IMR-90 (cell line): ENCODE measurements at regions not wholly inside any gene's neighbourhood (a gene's known extent, or its start where the extent isn't known, plus 50 kb on each side); places are given as distances from the start of the nearest gene placed in this dataset.

Experiments
- ATAC-seq: fragments of 200-7000 bp; cut with Tn5 transposase; 2 replicates; pipeline ENCODE4 v1.9.1; 2020; ENCODE audit warnings: low read depth, mild to moderate bottlenecking, moderate library complexity
- BruUV-seq: library from RNA; stranded (reverse); fragments of 400-500 nt; replicated peaks from 2 replicates; lab custom pipeline; 2021; lab: Mats Ljungman, UMichigan
- CTCF ChIA-PET: fragments of 300-600 bp; formaldehyde crosslinking; extraction: SDS; loops from one replicate; lab custom pipeline; 2021; ENCODE audit warnings: antibody characterized with exemption; lab: Yijun Ruan, JAX
- POLR2A ChIA-PET: fragments of 300-600 bp; sonication (Branson Sonifier 250); formaldehyde crosslinking; loops from one replicate; lab custom pipeline; 2022; ENCODE audit warnings: antibody characterized with exemption; ENCODE audit not compliant: unreplicated experiment; lab: Charles Lee
- DNase-seq: peaks from one replicate; pipeline ENCODE4 v3.0.0; 2013
- H2AFZ ChIP-seq: replicated peaks from 2 replicates; pipeline ENCODE3; 2013; ENCODE audit warnings: low read length, mild to moderate bottlenecking; ENCODE audit not compliant: poor library complexity
- H2AK5ac ChIP-seq: 2 replicates; pipeline ENCODE4 v1.6.1; 2013; ENCODE audit warnings: low read depth, low read length, inconsistent platforms
- H2AK9ac ChIP-seq: replicated peaks from 2 replicates; pipeline ENCODE3; 2013; ENCODE audit warnings: mild to moderate bottlenecking, low read depth, low read length, moderate library complexity; ENCODE audit not compliant: poor library complexity
- H2BK120ac ChIP-seq: 2 replicates; pipeline ENCODE4 v1.6.1; 2013; ENCODE audit warnings: low read depth, low read length, inconsistent platforms
- H2BK15ac ChIP-seq: 3 replicates; pipeline ENCODE4 v1.6.1; 2013; ENCODE audit warnings: low read depth, low read length, inconsistent platforms
- H2BK20ac ChIP-seq: 2 replicates; pipeline ENCODE4 v1.6.1; 2013; ENCODE audit warnings: low read depth, mild to moderate bottlenecking, inconsistent platforms, low read length, moderate library complexity
- H2BK5ac ChIP-seq: 2 replicates; pipeline ENCODE4 v1.6.1; 2013; ENCODE audit warnings: mild to moderate bottlenecking, low read depth, low read length, inconsistent platforms; ENCODE audit not compliant: poor library complexity, severe bottlenecking
- H3K14ac ChIP-seq: replicated peaks from 2 replicates; pipeline ENCODE4 v1.6.1; 2013; ENCODE audit warnings: low read depth, low read length, inconsistent platforms
- H3K18ac ChIP-seq: 2 replicates; pipeline ENCODE4 v1.6.1; 2013; ENCODE audit warnings: low read depth, low read length, control low read depth
- H3K23ac ChIP-seq: 2 replicates; pipeline ENCODE4 v1.6.1; 2013; ENCODE audit warnings: low read depth, low read length, inconsistent platforms
- H3K27ac ChIP-seq: 2 replicates; pipeline ENCODE4 v1.5.1; 2013; ENCODE audit warnings: mild to moderate bottlenecking, control low read depth, low read length; ENCODE audit not compliant: insufficient read depth
- H3K27me3 ChIP-seq: 2 replicates; pipeline ENCODE4 v1.6.1; 2013; ENCODE audit warnings: low read length; ENCODE audit not compliant: control insufficient read depth, insufficient read depth
- H3K36me3 ChIP-seq: 2 replicates; pipeline ENCODE4 v1.6.1; 2013; ENCODE audit warnings: low read length, mixed read lengths; ENCODE audit not compliant: control insufficient read depth, insufficient read depth
- H3K4ac ChIP-seq: 2 replicates; pipeline ENCODE4 v1.6.1; 2013; ENCODE audit warnings: low read depth, low read length, inconsistent platforms
- H3K4me1 ChIP-seq: 2 replicates; pipeline ENCODE4 v1.6.1; 2013; ENCODE audit warnings: low read length, mixed read lengths; ENCODE audit not compliant: control insufficient read depth, insufficient read depth
- H3K4me2 ChIP-seq: 2 replicates; pipeline ENCODE4 v1.6.1; 2013; ENCODE audit warnings: low read depth, mild to moderate bottlenecking, control low read depth, low read length, moderate library complexity
- H3K4me3 ChIP-seq: 2 replicates; pipeline ENCODE4 v1.5.1; 2013; ENCODE audit warnings: low read depth, mild to moderate bottlenecking, control low read depth, low read length, moderate library complexity; ENCODE audit not compliant: insufficient read depth
- H3K56ac ChIP-seq: 2 replicates; pipeline ENCODE4 v1.6.1; 2013; ENCODE audit warnings: low read length, inconsistent platforms; ENCODE audit not compliant: insufficient read depth; ENCODE audit errors: extremely low read depth
- H3K79me1 ChIP-seq, 2 experiments: 2 replicates each; pipeline ENCODE4 v1.6.1; 2013; ENCODE audit warnings: low read length in 2 of 2, inconsistent platforms in 1 of 2, low read depth in 1 of 2
- H3K9ac ChIP-seq: 2 replicates; pipeline ENCODE4 v1.6.1; 2013; ENCODE audit warnings: low read depth, low read length, control low read depth
- H3K9me1 ChIP-seq: 2 replicates; pipeline ENCODE4 v1.6.1; 2013; ENCODE audit warnings: low read length, inconsistent platforms; ENCODE audit not compliant: insufficient read depth
- H3K9me3 ChIP-seq: 2 replicates; pipeline ENCODE4 v1.6.1; 2013; ENCODE audit warnings: low read length; ENCODE audit not compliant: control insufficient read depth, insufficient read depth
- H4K20me1 ChIP-seq: 2 replicates; pipeline ENCODE4 v1.6.1; 2013; ENCODE audit warnings: low read length, inconsistent platforms; ENCODE audit not compliant: insufficient read depth
- H4K5ac ChIP-seq: 2 replicates; pipeline ENCODE4 v1.6.1; 2013; ENCODE audit warnings: mild to moderate bottlenecking, low read depth, low read length, control low read depth
- H4K8ac ChIP-seq, 2 experiments: 2 replicates each; pipeline ENCODE4 v1.6.1; 2013; ENCODE audit warnings: low read depth in 2 of 2, low read length in 2 of 2, control low read depth in 1 of 2, inconsistent platforms in 1 of 2
- H4K91ac ChIP-seq: 2 replicates; pipeline ENCODE4 v1.6.1; 2013; ENCODE audit warnings: low read depth, low read length, inconsistent platforms; ENCODE audit not compliant: insufficient read depth
- CTCF ChIP-seq: conservative IDR thresholded peaks from 2 replicates; pipeline ENCODE4 v1.5.1; 2012; ENCODE audit warnings: mild to moderate bottlenecking, low read depth, low read length, improper control_type of control experiment
- MAFK ChIP-seq: IDR thresholded peaks from 2 replicates; pipeline ENCODE4 v1.6.1; 2012; ENCODE audit warnings: low read depth, low read length, improper control_type of control experiment
- RFX5 ChIP-seq: IDR thresholded peaks from 2 replicates; pipeline ENCODE4 v1.8.0; 2012; ENCODE audit warnings: low read depth, mild to moderate bottlenecking, low read length, moderate library complexity
- WGBS, 2 experiments: methylation state at CpG; one replicate each; pipeline versions ENCODE4 v1.1.5 to v1.1.7; 2013; ENCODE audit warnings: missing lambda C conversion rate in 2 of 2; ENCODE audit not compliant: insufficient read length in 1 of 2; ENCODE audit errors: extremely low coverage in 2 of 2; 5-methylcytosine and 5-hydroxymethylcytosine counted together
- dilution Hi-C: fragments of 300-500 bp; cut with HindIII; formaldehyde crosslinking; loops from one replicate; pipeline ENCODE4 v1.14.3; 2018; ENCODE audit warnings: low sequenced_read_pairs; ENCODE audit not compliant: unreplicated experiment
- in situ Hi-C: fragments of 300-500 bp; cut with MboI; formaldehyde crosslinking; loops from 3 replicates; pipeline ENCODE4 v1.14.3; 2019; ENCODE audit warnings: low sequenced_read_pairs, inconsistent platforms, mixed read lengths
- intact Hi-C: fragments of 100-400 bp; cut with micrococcal nuclease; formaldehyde crosslinking; loops from 2 replicates; pipeline ENCODE4 v1.10.0; 2022

- H3K9ac ChIP-seq: no peak overlapping the region
- H3K23ac ChIP-seq: no peak overlapping the region
- ChIA-PET POLR2A (no interaction called here), CTCF (no interaction called here)
- ATAC-seq (no peak), DNase-seq (no peak)
- no peak overlapping the region for H4K8ac ChIP-seq
- no peaks in the 10 kb centered on the region for H3K36me3 ChIP-seq
- no peak overlapping the region for H3K4me2 ChIP-seq
- H2BK15ac ChIP-seq: no peak overlapping the region
- BruUV-seq: no TSS peak
- H2AFZ ChIP-seq: no peak overlapping the region
- intact Hi-C loops (no loop called here), dilution Hi-C loops (no loop called here), in situ Hi-C loops (no loop called here)
- H2BK20ac ChIP-seq: no peak overlapping the region
- no peak overlapping the region for H3K4me3 ChIP-seq
- H3K14ac ChIP-seq: no peak overlapping the region
- no peaks in the 10 kb centered on the region for H4K20me1 ChIP-seq
- H2BK5ac ChIP-seq: no peak overlapping the region
- no peaks in the 10 kb centered on the region for H3K79me1 ChIP-seq
- no peak overlapping the region for H3K4ac ChIP-seq
- no peak for TF ChIP-seq RFX5
- no peak for TF ChIP-seq CTCF
- TF ChIP-seq MAFK: no peak
- no peak overlapping the region for H3K56ac ChIP-seq
- no peak overlapping the region for H3K18ac ChIP-seq
- no peak overlapping the region for H2BK120ac ChIP-seq
- WGBS, 2 experiments: no CpG with 5 or more reads among the region's 1 CpG
- no peak overlapping the region for H2AK5ac ChIP-seq
- no peaks in the 10 kb centered on the region for H3K27me3 ChIP-seq
- H3K4me1 ChIP-seq: no peaks in the 10 kb centered on the region
- H4K91ac ChIP-seq: no peak overlapping the region
- no peak overlapping the region for H2AK9ac ChIP-seq
- no peak overlapping the region for H4K5ac ChIP-seq
- no peaks in the 10 kb centered on the region; the same call in 1 of the 2 replicates for H3K9me1 ChIP-seq
- H3K27ac ChIP-seq: no peak overlapping the region
- no peaks in the 10 kb centered on the region for H3K9me3 ChIP-seq
Observed at GRCh38 chr6:81925201-81925600, 172.7 kb upstream of the TENT5A start.
